Tibial nerve (tissue), 4 donors: ENCODE measurements at regions not wholly inside any gene's neighbourhood (a gene's known extent, or its start where the extent isn't known, plus 50 kb on each side); places are given as distances from the start of the nearest gene placed in this dataset.

ENCODE experiments used
- EP300 ChIP-seq, 2 donors: sonication (generic); formaldehyde crosslinking; IDR thresholded peaks; one replicate each; pipeline ENCODE4 v1.6.1; 2017; ENCODE audit warnings: antibody characterized with exemption in 2 of 2, mild to moderate bottlenecking in 1 of 2
- POLR2A ChIP-seq, 2 donors: fragments of 450-650 bp; IDR thresholded peaks; one replicate each; pipeline ENCODE4 v1.6.1; 2017; ENCODE audit warnings: antibody characterized with exemption in 2 of 2, mild to moderate bottlenecking in 2 of 2, moderate library complexity in 2 of 2
- TF ChIP-seq, protein P1 (sequence below), 5 experiments: fragments of 200-600 bp in 3 of 5; fragments of 450-650 bp in 2 of 5; sonication (generic) in 3 of 5; IDR thresholded peaks; one replicate each; pipeline ENCODE4 v1.5.1; 2016 to 2019; ENCODE audit warnings: antibody characterized with exemption in 5 of 5, mild to moderate bottlenecking in 3 of 5, moderate library complexity in 2 of 5

DNA sequence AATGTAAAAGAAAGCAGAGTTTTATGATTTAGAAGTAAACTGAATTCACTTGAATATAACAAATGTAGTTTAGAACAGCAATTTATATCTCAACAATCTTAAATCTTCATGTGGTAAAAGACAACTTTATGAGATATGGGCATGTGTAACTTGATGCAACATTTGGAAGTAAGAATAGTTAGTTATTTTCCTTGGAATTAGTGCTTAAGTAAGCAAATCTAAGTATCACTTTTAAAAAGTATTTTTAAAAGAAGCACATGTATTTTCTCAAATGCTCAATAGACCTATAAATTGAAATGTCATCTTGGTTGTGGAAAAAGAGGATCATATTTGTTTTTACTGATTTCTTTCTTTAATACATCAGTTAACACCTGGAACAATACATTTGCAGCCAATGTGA is 340.3 kb upstream of the CDH6 start:
- TF ChIP-seq, protein P1, sequence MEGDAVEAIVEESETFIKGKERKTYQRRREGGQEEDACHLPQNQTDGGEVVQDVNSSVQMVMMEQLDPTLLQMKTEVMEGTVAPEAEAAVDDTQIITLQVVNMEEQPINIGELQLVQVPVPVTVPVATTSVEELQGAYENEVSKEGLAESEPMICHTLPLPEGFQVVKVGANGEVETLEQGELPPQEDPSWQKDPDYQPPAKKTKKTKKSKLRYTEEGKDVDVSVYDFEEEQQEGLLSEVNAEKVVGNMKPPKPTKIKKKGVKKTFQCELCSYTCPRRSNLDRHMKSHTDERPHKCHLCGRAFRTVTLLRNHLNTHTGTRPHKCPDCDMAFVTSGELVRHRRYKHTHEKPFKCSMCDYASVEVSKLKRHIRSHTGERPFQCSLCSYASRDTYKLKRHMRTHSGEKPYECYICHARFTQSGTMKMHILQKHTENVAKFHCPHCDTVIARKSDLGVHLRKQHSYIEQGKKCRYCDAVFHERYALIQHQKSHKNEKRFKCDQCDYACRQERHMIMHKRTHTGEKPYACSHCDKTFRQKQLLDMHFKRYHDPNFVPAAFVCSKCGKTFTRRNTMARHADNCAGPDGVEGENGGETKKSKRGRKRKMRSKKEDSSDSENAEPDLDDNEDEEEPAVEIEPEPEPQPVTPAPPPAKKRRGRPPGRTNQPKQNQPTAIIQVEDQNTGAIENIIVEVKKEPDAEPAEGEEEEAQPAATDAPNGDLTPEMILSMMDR (IDR thresholded peaks at IDR 0.05), result no peak
- no peak for TF ChIP-seq POLR2A (IDR thresholded peaks at IDR 0.05)
- no peak for TF ChIP-seq EP300 (IDR thresholded peaks at IDR 0.05)
